H4 (cell line): ENCODE measurements at regions not wholly inside any gene's neighbourhood (a gene's known extent, or its start where the extent isn't known, plus 50 kb on each side); places are given as distances from the start of the nearest gene placed in this dataset.

Experiments used
- DNase-seq: peaks from one replicate; pipeline ENCODE4 v3.0.0-alpha.2; 2015; ENCODE audit warnings: low spot score

DNA sequence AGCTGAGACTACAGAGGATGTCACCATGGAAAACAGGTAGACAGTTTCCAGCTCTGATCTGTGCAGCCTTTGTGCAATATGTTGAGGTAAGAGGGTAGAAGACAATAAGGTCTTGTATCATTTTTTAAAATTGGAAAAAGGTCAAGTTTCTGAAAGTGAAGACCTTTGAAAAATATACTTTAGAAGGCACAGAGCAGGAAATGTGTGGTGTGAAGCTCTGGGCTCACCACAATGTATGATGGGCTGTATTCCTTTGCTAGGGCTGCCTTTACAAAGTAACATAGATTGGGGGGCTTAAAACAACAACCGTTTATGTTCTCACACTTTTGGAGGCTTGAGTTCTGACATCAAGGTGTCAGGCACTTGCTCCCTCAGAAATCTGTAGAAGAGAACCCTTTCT lies 514.3 kb upstream of the JARID2 start:
- no peak for DNase-seq

DNA sequence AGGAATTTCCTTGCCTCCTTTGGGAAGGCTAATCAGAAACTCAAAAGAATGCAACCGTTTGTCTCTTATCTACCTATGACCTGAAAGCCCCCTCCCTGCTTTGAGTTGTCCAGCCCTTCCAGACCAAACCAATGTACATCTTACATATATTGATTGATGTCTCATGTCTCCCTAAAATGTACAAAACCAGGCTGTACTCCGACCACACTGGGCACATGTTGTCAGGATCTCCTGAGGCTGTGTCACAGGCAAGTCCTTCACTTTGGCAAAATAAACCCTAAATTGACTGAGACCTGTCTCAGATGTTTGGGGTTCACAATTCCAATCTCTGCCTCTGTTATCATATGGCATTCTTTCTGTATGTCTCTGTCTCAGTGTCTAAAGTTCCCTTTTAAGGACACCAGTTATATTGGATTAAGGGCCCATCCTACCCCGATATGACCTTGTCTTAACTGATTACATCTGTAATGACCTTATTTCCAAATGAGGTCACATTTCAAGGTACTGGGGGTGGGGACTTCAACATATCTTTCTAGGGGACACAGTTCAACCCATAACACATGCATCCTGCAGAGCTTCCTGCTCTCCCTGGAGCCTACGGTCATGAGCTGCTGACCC lies 513.5 kb upstream of the JARID2 start:
- no peak for DNase-seq

- peak; percentile 38 for DNase-seq
These were observed 512.8 kb upstream of the JARID2 start for GRCh38 chr6:14732844-14733757.

DNA sequence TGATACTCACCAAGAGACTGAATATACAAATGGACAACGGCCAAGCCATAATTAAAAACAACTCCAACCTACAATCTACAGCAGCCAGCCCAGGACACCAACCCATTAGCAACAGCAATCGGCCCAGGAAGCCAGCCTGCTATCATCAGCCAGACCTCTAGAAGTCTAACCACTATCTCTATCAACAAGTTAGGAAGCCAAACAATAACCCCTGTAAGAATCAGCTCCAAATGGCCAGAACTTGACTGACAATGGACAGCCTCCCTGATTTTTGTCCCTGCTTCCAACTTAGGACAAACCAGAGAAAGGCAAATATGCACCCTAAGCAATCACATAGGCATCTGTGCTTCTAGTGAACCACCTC lies 511.8 kb upstream of the JARID2 start:
- DNase-seq, result no peak

GRCh38 chr6:14734416-14735340 lies 511.2 kb upstream of the JARID2 start:
- DNase-seq, result peak; percentile 81

- DNase-seq, result no peak
These were observed 509.8 kb upstream of the JARID2 start for GRCh38 chr6:14735956-14736486.

- no peak for DNase-seq
These were observed 509.3 kb upstream of the JARID2 start for GRCh38 chr6:14736554-14736953.

GRCh38 chr6:14738497-14738896 lies 507.4 kb upstream of the JARID2 start:
- no peak for DNase-seq

DNA sequence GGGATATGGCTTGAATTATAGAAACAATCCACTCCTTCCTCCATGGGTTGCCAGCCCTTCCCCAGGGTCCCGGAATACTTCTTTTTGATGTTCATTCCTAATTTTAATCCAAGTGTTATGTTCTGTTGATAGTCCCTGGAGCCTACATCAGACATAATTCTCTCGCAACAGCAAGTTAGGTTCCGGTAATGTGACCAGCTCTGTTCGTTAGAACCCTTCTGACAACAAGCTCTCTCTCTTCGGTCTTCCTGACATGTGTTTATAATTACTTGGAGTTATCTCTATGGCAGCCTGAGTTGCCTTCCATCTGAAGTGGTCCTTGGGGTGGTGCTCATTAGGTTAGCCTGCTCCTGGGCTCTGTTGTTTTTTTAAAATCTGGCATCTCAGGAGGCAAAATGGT lies 506.9 kb upstream of the JARID2 start:
- DNase-seq, result no peak

- no peak for DNase-seq
These were observed 506.0 kb upstream of the JARID2 start for GRCh38 chr6:14739827-14740226.

- DNase-seq, result no peak
These were observed 503.7 kb upstream of the JARID2 start for GRCh38 chr6:14742171-14742570.

GRCh38 chr6:14742680-14743079 lies 503.2 kb upstream of the JARID2 start:
- no peak for DNase-seq

DNA sequence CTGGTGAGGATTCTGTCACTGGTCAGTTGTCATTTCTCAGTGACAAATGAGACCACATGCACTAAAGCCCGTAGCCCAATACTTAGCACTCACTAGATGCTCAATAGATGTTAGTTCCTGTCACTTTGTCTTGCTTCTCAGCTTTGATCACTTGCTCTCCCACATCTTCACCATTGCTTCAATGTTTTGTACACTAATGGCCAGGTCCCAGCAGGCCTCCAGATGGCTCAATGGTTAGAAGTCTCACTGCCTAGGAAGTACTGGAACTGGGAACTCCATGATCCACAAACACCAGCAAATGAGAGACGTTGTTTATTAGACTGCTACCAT lies 502.8 kb upstream of the JARID2 start:
- DNase-seq, result no peak

DNA sequence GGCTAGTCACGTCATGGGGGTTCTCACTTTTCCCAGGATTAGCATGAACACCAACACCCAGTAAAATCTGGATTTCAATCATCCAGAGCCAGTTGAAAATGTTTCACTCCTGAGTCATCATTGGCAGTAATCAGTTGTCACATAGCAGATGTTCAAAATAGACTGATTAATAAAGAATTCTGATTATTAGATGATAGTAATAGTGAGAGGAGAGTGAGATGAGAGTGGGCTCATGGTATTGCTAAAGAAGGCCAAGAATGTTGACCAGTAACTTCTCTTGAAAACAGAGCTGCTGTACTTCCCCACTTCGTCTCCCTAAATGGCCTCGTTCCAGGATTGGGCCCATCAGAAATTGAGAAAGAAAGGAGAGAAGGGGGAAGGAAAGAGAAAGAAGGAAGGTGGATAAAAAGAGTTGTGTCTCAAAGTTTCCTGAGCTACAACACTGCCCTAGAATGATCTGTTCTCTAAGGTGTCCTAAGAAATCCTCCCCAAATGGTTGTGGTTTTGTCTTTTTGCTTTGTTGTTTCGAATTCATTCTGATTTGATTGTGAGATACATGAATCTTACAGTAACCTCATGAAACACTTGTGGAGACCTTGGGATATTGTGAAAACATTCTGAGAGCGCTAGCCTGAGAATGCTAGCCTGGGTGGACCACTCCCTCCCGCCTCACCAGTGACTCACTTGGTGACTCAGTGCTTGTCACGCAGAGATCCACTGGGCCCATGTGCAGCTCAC lies 502.2 kb upstream of the JARID2 start:
- peak; percentile 98 for DNase-seq

- DNase-seq, result no peak
These were observed 501.7 kb upstream of the JARID2 start for GRCh38 chr6:14744212-14744556.

GRCh38 chr6:14746139-14746837 lies 499.6 kb upstream of the JARID2 start:
- DNase-seq, result no peak

DNA sequence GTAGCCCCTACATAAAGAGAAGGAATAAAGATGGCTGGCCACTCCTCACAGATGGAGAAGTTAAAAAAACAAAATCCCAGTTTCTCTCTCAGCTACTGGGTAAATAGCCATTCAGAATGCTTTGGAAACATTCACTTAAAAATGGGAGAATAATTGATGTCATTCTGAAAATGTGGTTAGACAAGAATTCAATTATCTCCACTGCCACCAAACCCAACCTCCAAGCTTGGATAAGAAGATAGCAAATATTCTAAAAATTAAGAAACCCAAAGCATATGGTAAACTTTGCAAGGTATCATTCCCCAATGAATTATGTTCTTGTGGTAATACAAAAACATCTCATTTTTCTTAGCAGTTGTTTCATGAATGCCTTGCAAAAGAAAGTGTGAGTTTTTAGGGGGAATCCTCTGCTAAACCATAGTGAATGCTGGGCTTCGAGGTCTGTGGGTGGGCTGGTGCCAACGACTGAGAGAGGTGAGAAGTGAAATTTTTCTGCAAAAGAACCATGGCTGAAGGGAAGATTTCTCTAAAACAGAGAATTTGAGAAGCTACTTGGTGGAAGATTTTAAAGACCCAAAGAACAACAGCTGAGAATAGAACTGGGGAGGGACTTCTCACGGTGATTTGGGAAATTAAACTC lies 497.9 kb upstream of the JARID2 start:
- DNase-seq, result no peak

- DNase-seq, result no peak
These were observed 497.2 kb upstream of the JARID2 start for GRCh38 chr6:14748679-14749078.

DNA sequence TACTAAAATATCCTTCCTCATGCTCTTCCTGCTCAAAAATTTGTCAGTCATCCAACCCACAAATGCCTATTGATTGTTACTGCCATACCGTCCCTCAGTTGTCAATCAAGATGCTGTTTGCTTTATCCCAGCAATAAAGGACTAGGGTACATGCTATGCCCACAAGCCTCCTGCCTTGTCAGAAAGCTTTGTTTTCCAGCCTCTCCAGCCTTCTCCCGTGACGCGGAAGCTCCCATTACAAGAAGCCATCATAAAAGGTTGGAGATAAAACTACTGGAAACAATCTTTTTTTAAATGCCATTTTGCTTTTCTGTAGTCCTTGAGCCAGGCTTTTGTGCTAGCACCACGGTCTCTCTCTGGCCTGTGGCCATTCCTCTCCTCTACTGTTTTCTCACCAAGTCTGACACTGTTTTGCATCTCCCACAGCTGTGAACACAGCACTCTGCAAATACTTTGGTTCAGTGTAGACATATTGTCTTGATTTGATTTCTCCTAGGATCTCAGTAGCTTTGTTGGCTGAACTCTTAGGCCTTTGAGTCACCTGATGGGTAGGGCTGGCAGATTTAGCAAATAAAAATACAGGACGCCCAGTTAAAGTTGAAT lies 495.7 kb upstream of the JARID2 start:
- DNase-seq, result no peak

GRCh38 chr6:14751645-14752175 lies 494.2 kb upstream of the JARID2 start:
- no peak for DNase-seq
